ENCODE measurements at regions not wholly inside any gene's neighbourhood (a gene's known extent, or its start where the extent isn't known, plus 50 kb on each side); places are given as distances from the start of the nearest gene placed in this dataset.

GRCh38 chr20:43392561-43392960, 65.1 kb upstream of the SRSF6 start:
- TF ChIP-seq CTCF (IDR thresholded peaks at IDR 0.05; ENCODE audit: poor library complexity, severe bottlenecking) (no peak), REST (IDR thresholded peaks at IDR 0.05; ENCODE audit: borderline replicate concordance) (no peak)

Measured in neural cell (in vitro differentiated cells).